ENCODE measurements at regions not wholly inside any gene's neighbourhood (a gene's known extent, or its start where the extent isn't known, plus 50 kb on each side); places are given as distances from the start of the nearest gene placed in this dataset.

DNA sequence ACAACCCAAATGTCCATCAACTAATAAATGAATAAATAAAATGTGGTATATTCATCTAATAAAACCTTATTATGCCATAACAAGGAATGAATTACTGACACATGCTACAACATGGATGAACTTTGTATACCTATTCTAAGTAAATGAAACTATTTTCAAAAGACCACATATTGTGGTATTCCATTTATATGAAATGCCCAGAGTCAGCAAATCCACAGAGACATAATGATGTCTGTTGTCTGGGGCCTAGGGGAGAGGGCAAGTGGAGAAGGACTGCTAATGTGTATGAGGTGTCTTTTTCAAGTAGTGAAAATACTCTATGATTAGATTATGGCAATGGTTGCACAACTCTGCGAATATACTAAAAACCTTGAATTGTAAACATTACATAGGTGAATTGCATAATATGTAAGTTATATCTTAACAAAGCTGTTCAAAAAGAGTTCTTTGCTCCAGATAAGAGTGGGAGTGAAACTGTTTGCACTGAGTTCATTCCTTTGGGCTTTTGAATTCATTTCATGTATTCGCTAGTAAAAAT, 464.2 kb downstream of the NUF2 start:
- H3K36me3 ChIP-seq, result no peaks in the 10 kb centered on the region
- no peak for DNase-seq
- TF ChIP-seq, protein P1, sequence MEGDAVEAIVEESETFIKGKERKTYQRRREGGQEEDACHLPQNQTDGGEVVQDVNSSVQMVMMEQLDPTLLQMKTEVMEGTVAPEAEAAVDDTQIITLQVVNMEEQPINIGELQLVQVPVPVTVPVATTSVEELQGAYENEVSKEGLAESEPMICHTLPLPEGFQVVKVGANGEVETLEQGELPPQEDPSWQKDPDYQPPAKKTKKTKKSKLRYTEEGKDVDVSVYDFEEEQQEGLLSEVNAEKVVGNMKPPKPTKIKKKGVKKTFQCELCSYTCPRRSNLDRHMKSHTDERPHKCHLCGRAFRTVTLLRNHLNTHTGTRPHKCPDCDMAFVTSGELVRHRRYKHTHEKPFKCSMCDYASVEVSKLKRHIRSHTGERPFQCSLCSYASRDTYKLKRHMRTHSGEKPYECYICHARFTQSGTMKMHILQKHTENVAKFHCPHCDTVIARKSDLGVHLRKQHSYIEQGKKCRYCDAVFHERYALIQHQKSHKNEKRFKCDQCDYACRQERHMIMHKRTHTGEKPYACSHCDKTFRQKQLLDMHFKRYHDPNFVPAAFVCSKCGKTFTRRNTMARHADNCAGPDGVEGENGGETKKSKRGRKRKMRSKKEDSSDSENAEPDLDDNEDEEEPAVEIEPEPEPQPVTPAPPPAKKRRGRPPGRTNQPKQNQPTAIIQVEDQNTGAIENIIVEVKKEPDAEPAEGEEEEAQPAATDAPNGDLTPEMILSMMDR (IDR thresholded peaks at IDR 0.05; ENCODE audit: borderline replicate concordance), result no peak
- H3K27me3 ChIP-seq (ENCODE audit: low read depth), result no peaks in the 10 kb centered on the region
- H3K4me1 ChIP-seq, result no peaks in the 10 kb centered on the region
- no peak overlapping the region for H3K4me3 ChIP-seq
- intact Hi-C loops (cut with micrococcal nuclease), result no loop called here
- H3K27ac ChIP-seq (replicated peaks), result no peak overlapping the region
- H3K9me3 ChIP-seq (replicated peaks), result peaks cover 10% of the 10 kb centered on the region

DNA sequence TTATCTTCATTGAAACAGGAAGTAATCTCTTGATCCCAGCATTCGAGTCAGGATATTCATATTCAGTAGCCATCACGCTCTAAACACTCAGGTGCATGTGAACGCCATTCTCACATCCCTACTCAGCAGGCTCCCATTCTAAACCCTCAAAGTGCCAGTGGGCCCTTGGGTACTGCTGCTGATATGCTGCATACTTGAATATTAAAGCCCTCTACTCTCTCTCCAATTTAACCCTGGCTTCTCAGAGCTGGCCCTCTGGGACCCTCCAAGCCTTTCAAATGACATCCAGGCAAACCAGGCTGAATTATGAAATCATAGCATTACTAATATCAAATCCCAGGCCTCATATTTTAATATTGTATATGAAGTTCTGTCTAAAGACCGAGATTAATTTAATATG, 468.2 kb downstream of the NUF2 start:
- no peaks in the 10 kb centered on the region for H3K4me1 ChIP-seq
- intact Hi-C loops (cut with micrococcal nuclease), result no loop called here

DNA sequence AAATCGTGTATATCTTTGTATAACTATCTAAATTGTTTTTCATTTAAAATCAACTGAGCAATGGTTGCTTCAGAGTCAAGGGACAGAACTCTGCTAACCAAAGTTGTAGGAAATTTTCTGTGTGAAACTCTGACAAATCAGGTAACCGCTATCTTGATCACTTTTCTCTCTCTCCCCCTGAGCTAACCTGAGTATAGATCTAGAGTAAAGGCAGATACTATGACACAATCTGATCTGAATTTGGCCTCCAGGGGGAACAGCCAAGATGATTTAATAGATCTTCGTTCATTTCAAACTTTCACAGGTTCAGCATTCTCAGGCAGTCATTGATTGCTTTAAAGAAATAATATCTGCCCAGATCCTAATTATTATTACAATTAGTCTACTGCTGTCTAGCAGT, 472.8 kb downstream of the NUF2 start:
- Histone ChIP-seq H3K9me3 (replicated peaks) (peaks cover 16% of the 10 kb centered on the region), H3K27me3 (ENCODE audit: low read depth) (no peaks in the 10 kb centered on the region), H3K4me1 (no peaks in the 10 kb centered on the region), H3K36me3 (no peaks in the 10 kb centered on the region), H3K27ac (replicated peaks) (no peak overlapping the region), H3K4me3 (no peak overlapping the region)
- intact Hi-C loops (cut with micrococcal nuclease), result no loop called here
- DNase-seq, result no peak
- TF ChIP-seq, protein P1 (IDR thresholded peaks at IDR 0.05; ENCODE audit: borderline replicate concordance), result no peak

More for the DNA sequence above, 468.2 kb downstream of the NUF2 start:
- no peaks in the 10 kb centered on the region for H3K27me3 ChIP-seq (ENCODE audit: low read depth)
- H3K9me3 ChIP-seq (replicated peaks), result peaks cover 16% of the 10 kb centered on the region
- TF ChIP-seq, protein P1 (IDR thresholded peaks at IDR 0.05; ENCODE audit: borderline replicate concordance), result no peak
- no peak overlapping the region for H3K4me3 ChIP-seq
- no peak for DNase-seq
- H3K36me3 ChIP-seq, result no peaks in the 10 kb centered on the region
- no peak overlapping the region for H3K27ac ChIP-seq (replicated peaks)

DNA sequence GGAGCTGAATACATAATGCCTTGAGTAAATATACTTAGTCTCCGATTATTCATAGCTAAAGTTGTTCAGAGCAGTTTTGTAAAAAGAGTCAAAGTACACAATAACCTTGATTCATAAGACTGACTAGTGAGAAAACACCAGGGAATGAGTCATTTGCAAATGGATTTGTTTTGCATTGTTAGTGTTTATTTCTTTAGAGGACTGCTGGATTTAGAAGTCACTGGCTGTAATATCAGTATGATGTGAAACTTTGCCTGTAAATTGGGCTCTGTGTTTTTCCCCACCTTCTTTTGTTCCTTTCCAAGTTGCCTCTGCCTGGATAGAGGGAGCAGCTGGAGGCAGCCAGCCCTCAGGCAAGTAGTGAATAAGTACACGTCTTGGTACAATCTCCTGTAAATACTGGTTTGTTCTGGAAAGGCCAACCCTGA, 474.7 kb downstream of the NUF2 start:
- no peak overlapping the region for H3K27ac ChIP-seq (replicated peaks)
- TF ChIP-seq, protein P1 (IDR thresholded peaks at IDR 0.05; ENCODE audit: borderline replicate concordance), result no peak
- no peaks in the 10 kb centered on the region for H3K36me3 ChIP-seq
- H3K27me3 ChIP-seq (ENCODE audit: low read depth), result no peaks in the 10 kb centered on the region
- no peak overlapping the region for H3K4me3 ChIP-seq
- intact Hi-C loops (cut with micrococcal nuclease), result no loop called here
- H3K9me3 ChIP-seq (replicated peaks), result peaks cover 16% of the 10 kb centered on the region
- no peaks in the 10 kb centered on the region for H3K4me1 ChIP-seq
- DNase-seq, result no peak

DNA sequence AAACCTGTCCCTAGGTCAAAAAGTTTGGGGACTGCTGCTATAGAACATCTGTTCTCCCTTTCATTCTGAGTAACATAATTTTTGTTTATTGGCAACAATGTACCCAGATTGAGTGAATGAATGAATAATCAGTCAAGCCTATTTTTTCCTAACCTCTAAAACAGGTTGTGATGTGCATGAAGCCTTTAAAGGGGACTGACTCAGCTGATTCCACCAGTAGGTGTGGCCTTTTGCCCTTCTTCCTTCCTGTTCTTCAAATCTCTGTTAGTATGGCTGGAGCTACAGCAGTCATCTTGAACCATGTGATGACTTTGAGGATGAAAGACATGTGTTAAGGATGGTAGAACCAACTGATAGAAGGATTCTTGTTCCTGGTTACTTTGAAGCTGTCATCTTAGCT, 476.1 kb downstream of the NUF2 start:
- H3K4me3 ChIP-seq, result no peak overlapping the region
- H3K27ac ChIP-seq (replicated peaks), result no peak overlapping the region
- H3K9me3 ChIP-seq (replicated peaks), result peaks cover 4% of the 10 kb centered on the region
- H3K36me3 ChIP-seq, result no peaks in the 10 kb centered on the region
- no peaks in the 10 kb centered on the region for H3K27me3 ChIP-seq (ENCODE audit: low read depth)
- H3K4me1 ChIP-seq, result no peaks in the 10 kb centered on the region
- TF ChIP-seq, protein P1 (IDR thresholded peaks at IDR 0.05; ENCODE audit: borderline replicate concordance), result no peak
- DNase-seq, result no peak
- intact Hi-C loops (cut with micrococcal nuclease), result no loop called here
